SK-N-SH (cell line): ENCODE measurements at regions not wholly inside any gene's neighbourhood (a gene's known extent, or its start where the extent isn't known, plus 50 kb on each side); places are given as distances from the start of the nearest gene placed in this dataset.
A peak's percentile ranks its signal among the peaks of the same experiment; 100 is the strongest.

Experiments used
- CTCF ChIA-PET: fragments of 300-600, 350-600 bp; formaldehyde crosslinking; extraction: SDS; loops from one replicate; lab custom pipeline; 2021; lab: Yijun Ruan, JAX
- POLR2A ChIA-PET: fragments of 350-600 bp; sonication (Branson Sonifier 250); formaldehyde crosslinking; extraction: SDS; loops from one replicate; lab custom pipeline; 2020; ENCODE audit warnings: antibody characterized with exemption, inconsistent platforms; lab: Yijun Ruan, JAX
- DNase-seq: peaks from one replicate; pipeline ENCODE4 v3.0.0; 2012
- H2AFZ ChIP-seq: fragments of 200-600 bp; sonication (generic); 2 replicates; pipeline ENCODE4 v1.8.1; 2016; ENCODE audit warnings: antibody characterized with exemption, mild to moderate bottlenecking, low read depth
- H3F3A ChIP-seq: fragments of 200-600 bp; sonication (generic); replicated peaks from 2 replicates; pipeline ENCODE3; 2016; ENCODE audit warnings: antibody characterized with exemption, mild to moderate bottlenecking; ENCODE audit not compliant: insufficient read depth
- H3K27ac ChIP-seq, 2 experiments: fragments of 200-500 bp in 1 of 2; fragments of 200-600 bp in 1 of 2; sonication (Bioruptor generic) in 1 of 2; sonication (generic), shearing (Covaris generic) in 1 of 2; 2 replicates each; pipeline versions ENCODE4 v1.5.1 to v1.6.1; 2014 to 2016; ENCODE audit warnings: low read depth in 2 of 2, inconsistent platforms in 1 of 2, low read length in 1 of 2, mild to moderate bottlenecking in 1 of 2, mixed read lengths in 1 of 2
- H3K27me3 ChIP-seq: fragments of 200-600 bp; sonication (generic), shearing (Covaris generic); 2 replicates; pipeline ENCODE4 v1.6.1; 2016; ENCODE audit warnings: mixed run types; ENCODE audit not compliant: insufficient read depth
- H3K36me3 ChIP-seq, 2 experiments: fragments of 200-500 bp in 1 of 2; fragments of 200-600 bp in 1 of 2; sonication (Bioruptor generic) in 1 of 2; sonication (generic) in 1 of 2; replicated peaks in 1 of 2; 2 replicates each; pipeline versions ENCODE3 to v1.5.1; 2014 to 2016; ENCODE audit warnings: low read length in 1 of 2, mild to moderate bottlenecking in 1 of 2; ENCODE audit not compliant: insufficient read depth in 2 of 2, control insufficient read depth in 1 of 2
- H3K4me1 ChIP-seq, 2 experiments: fragments of 200-500 bp in 1 of 2; fragments of 200-600 bp in 1 of 2; sonication (Bioruptor generic) in 1 of 2; sonication (generic), shearing (Covaris generic) in 1 of 2; 2 replicates each; pipeline versions ENCODE4 v1.5.1 to v1.6.1; 2014 to 2016; ENCODE audit warnings: low read depth in 1 of 2, low read length in 1 of 2, mixed run types in 1 of 2; ENCODE audit not compliant: insufficient read depth in 2 of 2, control insufficient read depth in 1 of 2
- H3K4me2 ChIP-seq: fragments of 200-600 bp; sonication (generic), shearing (Covaris generic); 2 replicates; pipeline ENCODE4 v1.6.1; 2017; ENCODE audit warnings: mixed run types
- H3K4me3 ChIP-seq, 2 experiments: fragments of 200-500 bp in 1 of 2; fragments of 200-600 bp in 1 of 2; sonication (Bioruptor generic) in 1 of 2; sonication (generic), shearing (Covaris generic) in 1 of 2; 2 replicates each; pipeline versions ENCODE4 v1.5.1 to v1.8.1; 2014 to 2016; ENCODE audit warnings: low read depth in 2 of 2, inconsistent platforms in 1 of 2, low read length in 1 of 2, mild to moderate bottlenecking in 1 of 2, mixed read lengths in 1 of 2, moderate library complexity in 1 of 2
- H3K79me2 ChIP-seq: fragments of 200-600 bp; sonication (generic); 2 replicates; pipeline ENCODE4 v1.8.1; 2017; ENCODE audit warnings: mild to moderate bottlenecking; ENCODE audit not compliant: insufficient read depth
- H3K9ac ChIP-seq: fragments of 200-600 bp; sonication (generic); 2 replicates; pipeline ENCODE4 v1.6.1; 2017; ENCODE audit warnings: mixed run types
- H3K9me2 ChIP-seq: fragments of 200-600 bp; sonication (generic); 2 replicates; pipeline ENCODE4 v1.6.1; 2017; ENCODE audit warnings: mixed run types
- H3K9me3 ChIP-seq: fragments of 200-600 bp; sonication (generic); 2 replicates; pipeline ENCODE4 v1.6.1; 2017; ENCODE audit warnings: mixed run types, mild to moderate bottlenecking, moderate library complexity
- H4K20me1 ChIP-seq: fragments of 200-600 bp; sonication (generic); 2 replicates; pipeline ENCODE4 v1.6.1; 2017; ENCODE audit warnings: mild to moderate bottlenecking, mixed run types; ENCODE audit not compliant: insufficient read depth
- CHD2 ChIP-seq: fragments of 150-350 bp; IDR thresholded peaks from 2 replicates; pipeline ENCODE4 v1.6.1; 2018; ENCODE audit warnings: low read length; ENCODE audit not compliant: partially characterized antibody
- CTCF ChIP-seq: fragments of 200-600 bp; sonication (generic); IDR thresholded peaks from 2 replicates; pipeline ENCODE4 v1.6.1; 2017; ENCODE audit warnings: antibody characterized with exemption, mild to moderate bottlenecking, moderate library complexity
- ELF1 ChIP-seq: IDR thresholded peaks from 2 replicates; pipeline ENCODE4 v1.4.0; 2012
- FOXM1 ChIP-seq: IDR thresholded peaks from 2 replicates; pipeline ENCODE4 v1.4.0; 2012; ENCODE audit warnings: low read depth, mild to moderate bottlenecking
- GABPA ChIP-seq: IDR thresholded peaks from 2 replicates; pipeline ENCODE4 v1.4.0; 2012; ENCODE audit warnings: low read depth, mild to moderate bottlenecking
- GATA2 ChIP-seq: sonication (generic); formaldehyde crosslinking; IDR thresholded peaks from 2 replicates; pipeline ENCODE4 v1.5.0; 2020; ENCODE audit warnings: mild to moderate bottlenecking, missing genetic modification reagents
- MAX ChIP-seq: IDR thresholded peaks from 2 replicates; pipeline ENCODE4 v1.4.0; 2012; ENCODE audit warnings: low read depth
- MEF2A ChIP-seq: IDR thresholded peaks from 2 replicates; pipeline ENCODE4 v1.4.0; 2012; ENCODE audit warnings: low read depth, borderline replicate concordance
- NRF1 ChIP-seq: IDR thresholded peaks from 2 replicates; pipeline ENCODE4 v1.6.1; 2012; ENCODE audit warnings: low read depth, mild to moderate bottlenecking, low read length
- PBX3 ChIP-seq: IDR thresholded peaks from 2 replicates; pipeline ENCODE4; 2012
- POLR2AphosphoS5 ChIP-seq: IDR thresholded peaks from 2 replicates; pipeline ENCODE4 v1.6.1; 2012; ENCODE audit warnings: low read depth, low read length
- REST ChIP-seq: IDR thresholded peaks from 2 replicates; pipeline ENCODE4 v1.6.1; 2012; ENCODE audit warnings: mild to moderate bottlenecking, low read depth, low read length, moderate library complexity
- SIN3A ChIP-seq: IDR thresholded peaks from 2 replicates; pipeline ENCODE4 v1.6.1; 2012; ENCODE audit warnings: low read depth, mild to moderate bottlenecking, low read length, moderate library complexity, borderline replicate concordance
- TEAD4 ChIP-seq: IDR thresholded peaks from 2 replicates; pipeline ENCODE4 v1.4.0; 2012; ENCODE audit warnings: mild to moderate bottlenecking, borderline replicate concordance; ENCODE audit not compliant: insufficient read depth
- YY1 ChIP-seq: IDR thresholded peaks from 2 replicates; pipeline ENCODE4 v1.4.0; 2012; ENCODE audit warnings: low read depth, mild to moderate bottlenecking
- WGBS: methylation state at CpG from one replicate; pipeline ENCODE4 v1.1.6; 2017; ENCODE audit warnings: low lambda C conversion rate; 5-methylcytosine and 5-hydroxymethylcytosine counted together

- no peaks in the 10 kb centered on the region for H4K20me1 ChIP-seq
- ChIA-PET CTCF (interaction anchor here (0.7 to 1.1 kb wide), 3 partner anchors 10 to 374 kb away, joined by 3 read pairs; no protein-coding TSS in a partner anchor), POLR2A (no interaction called here)
- TF ChIP-seq POLR2AphosphoS5: no peak
- TF ChIP-seq ELF1: no peak
- TF ChIP-seq REST: no peak
- no peak for TF ChIP-seq FOXM1
- no peak for TF ChIP-seq CTCF
- TF ChIP-seq PBX3: no peak
- no peak for TF ChIP-seq GATA2 (CRISPR knock-in tag)
- no peak for TF ChIP-seq MAX
- no peak for TF ChIP-seq YY1
- no peak for TF ChIP-seq TEAD4
- TF ChIP-seq CHD2: no peak
- H3K27me3 ChIP-seq: no peaks in the 10 kb centered on the region
- H3K4me2 ChIP-seq: no peak overlapping the region
- DNase-seq: no peak
- H3K36me3 ChIP-seq: no peaks in the 10 kb centered on the region
- no peak overlapping the region for H3K27ac ChIP-seq
- no peak overlapping the region for H3K4me3 ChIP-seq
- H3K9me2 ChIP-seq: no peaks in the 10 kb centered on the region
- H3F3A ChIP-seq: no peaks in the 10 kb centered on the region
- no peaks in the 10 kb centered on the region for H3K9me3 ChIP-seq
- H3K79me2 ChIP-seq: no peaks in the 10 kb centered on the region
- no peaks in the 10 kb centered on the region for H3K4me1 ChIP-seq
- WGBS: 64% methylated on average over 1 of the region's 1 CpG
- H2AFZ ChIP-seq: no peak overlapping the region
- H3K9ac ChIP-seq: no peak overlapping the region
These were observed 1031.6 kb upstream of the SEMA6D start for GRCh38 chr15:46685681-46686080.

- no peaks in the 10 kb centered on the region for H3K36me3 ChIP-seq
- 0% methylated on average over 1 of the region's 1 CpG for WGBS
- H2AFZ ChIP-seq: no peak overlapping the region
- no peaks in the 10 kb centered on the region for H3K9me3 ChIP-seq
- H3K4me3 ChIP-seq: no peak overlapping the region
- no peak overlapping the region for H3K4me2 ChIP-seq
- no peaks in the 10 kb centered on the region for H3K79me2 ChIP-seq
- H3K27me3 ChIP-seq: no peaks in the 10 kb centered on the region
- H3F3A ChIP-seq: no peaks in the 10 kb centered on the region
- H3K4me1 ChIP-seq: no peaks in the 10 kb centered on the region; a peak in 1 of 4 replicates
- POLR2A ChIA-PET: no interaction called here
- no peaks in the 10 kb centered on the region for H4K20me1 ChIP-seq
- H3K9me2 ChIP-seq: no peaks in the 10 kb centered on the region
- no peak for DNase-seq
- CTCF ChIA-PET: interaction anchor here (1.2 to 1.4 kb wide), 2 partner anchors 11 to 16 kb away, joined by 3 read pairs; no protein-coding TSS in a partner anchor
- H3K9ac ChIP-seq: no peak overlapping the region
- peak overlapping the region in 1 of 2 experiments; percentile 22; a peak in 1 of 4 replicates for H3K27ac ChIP-seq
- TF ChIP-seq GABPA (no peak), POLR2AphosphoS5 (no peak), REST (no peak), GATA2 (CRISPR knock-in tag) (no peak), PBX3 (no peak), MAX (no peak), ELF1 (no peak), MEF2A (no peak), NRF1 (no peak), SIN3A (no peak)
These were observed 1021.0 kb upstream of the SEMA6D start for GRCh38 chr15:46696281-46696680.
